CD4-positive, alpha-beta T cell treated with Interferon alpha-2 for 1 hour (primary cell): ENCODE measurements at regions not wholly inside any gene's neighbourhood (a gene's known extent, or its start where the extent isn't known, plus 50 kb on each side); places are given as distances from the start of the nearest gene placed in this dataset.

ENCODE experiments used
- DNase-seq, 2 donors: peaks; one replicate each; pipeline ENCODE4 v3.0.0-alpha.2; 2020 to 2022

DNA sequence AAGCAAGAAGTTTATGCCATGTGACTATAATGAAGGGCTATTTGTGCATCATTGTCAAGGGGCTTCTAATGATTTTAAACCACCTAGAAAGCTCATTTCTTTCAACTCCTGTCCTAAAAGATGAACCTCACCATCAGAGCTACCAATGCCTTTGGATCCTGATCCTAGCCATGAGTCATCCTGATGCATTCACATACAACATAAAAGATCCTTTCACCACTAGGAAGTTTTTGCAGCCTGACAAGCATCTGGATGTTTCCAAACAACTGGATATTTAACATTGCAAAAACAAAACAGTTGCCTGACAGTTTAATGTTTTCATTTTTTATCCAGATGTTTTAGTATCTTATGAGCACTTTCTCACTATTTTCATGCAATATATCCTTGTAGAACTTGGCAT is 425.3 kb downstream of the MBD2 start:
- DNase-seq, result no peak

- no peak for DNase-seq
Measured at GRCh38 chr18:53798516-53798915, 426.0 kb downstream of the MBD2 start.

DNA sequence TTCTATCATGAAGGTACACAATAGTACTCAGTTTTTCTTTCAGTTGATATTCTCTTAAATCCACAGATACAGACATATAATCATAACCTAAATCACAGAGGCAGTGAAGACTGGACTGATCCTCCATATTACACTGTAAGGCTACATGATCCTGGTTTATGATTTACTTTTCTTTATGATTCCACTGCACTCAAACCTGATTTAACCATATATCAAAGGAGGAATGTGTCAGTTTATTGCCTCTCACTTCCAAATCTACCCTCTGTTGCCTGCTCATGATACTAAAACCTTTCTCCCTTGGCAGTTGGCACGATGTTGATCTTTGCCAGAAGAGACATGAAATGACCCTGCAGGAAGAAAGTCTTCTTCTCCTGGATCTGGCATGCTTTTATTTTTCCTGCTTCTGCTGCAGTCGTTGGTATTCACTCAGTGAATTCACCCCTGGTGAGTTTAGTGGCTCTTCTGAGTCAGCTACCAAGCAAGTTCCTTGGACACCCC is 426.4 kb downstream of the MBD2 start:
- DNase-seq, result no peak

GRCh38 chr18:53796040-53796729 is 428.3 kb downstream of the MBD2 start:
- DNase-seq, result no peak

DNA sequence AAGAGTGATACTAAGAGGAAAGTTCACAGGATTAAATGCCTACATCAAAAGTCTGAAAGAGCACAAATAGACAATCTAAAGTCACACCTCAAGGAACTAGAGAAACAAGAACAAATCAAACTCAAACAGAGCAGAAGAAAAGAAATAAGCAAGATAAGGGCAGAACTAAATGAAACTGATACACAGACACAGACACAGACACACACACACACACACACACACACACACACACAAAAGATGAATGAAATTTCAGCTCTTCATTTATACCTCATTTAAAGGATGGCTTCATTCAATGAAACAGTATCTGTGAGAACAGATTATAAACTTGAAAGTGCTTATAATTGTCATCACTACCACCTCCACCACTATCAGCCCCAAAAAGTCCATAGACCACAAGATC is 428.9 kb downstream of the MBD2 start:
- no peak for DNase-seq

DNA sequence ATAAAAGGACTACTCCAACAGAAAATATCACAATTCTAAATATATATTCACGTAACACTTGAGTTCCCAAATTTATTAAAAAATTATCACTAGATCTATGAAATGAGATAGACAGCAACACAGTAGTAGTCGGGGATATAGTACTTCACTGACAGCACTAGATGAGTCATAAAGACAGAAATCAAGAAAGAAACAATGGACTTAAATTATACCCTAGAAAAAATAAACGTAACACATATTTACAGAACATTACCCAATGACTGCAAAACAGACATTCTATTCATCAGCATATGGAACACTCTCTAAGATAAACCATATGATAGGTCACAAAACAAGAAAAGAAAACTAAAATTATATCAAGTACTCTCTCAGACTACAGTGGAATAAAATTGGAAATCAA is 429.4 kb downstream of the MBD2 start:
- no peak for DNase-seq

DNA sequence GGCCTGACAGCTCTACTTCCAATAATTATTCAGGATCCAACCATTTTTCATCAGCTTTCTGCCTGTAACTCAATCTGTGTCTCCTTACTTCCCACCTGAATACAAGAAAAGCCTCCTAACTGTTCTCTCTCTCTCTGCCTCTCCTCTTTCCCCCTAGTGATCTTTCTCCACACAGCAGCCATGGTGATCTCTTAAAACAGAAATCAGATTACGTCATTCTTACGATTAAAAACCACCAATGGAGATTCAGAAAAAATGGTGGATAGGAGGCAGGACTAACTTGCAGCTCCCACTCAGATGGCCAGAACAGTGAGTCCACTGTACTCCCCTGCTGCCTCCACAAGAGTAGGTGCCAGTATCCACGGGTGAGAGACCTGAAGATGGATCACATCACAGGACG is 431.7 kb downstream of the MBD2 start:
- no peak for DNase-seq

- no peak for DNase-seq
Measured at GRCh38 chr18:53790786-53791185, 433.7 kb downstream of the MBD2 start.

DNA sequence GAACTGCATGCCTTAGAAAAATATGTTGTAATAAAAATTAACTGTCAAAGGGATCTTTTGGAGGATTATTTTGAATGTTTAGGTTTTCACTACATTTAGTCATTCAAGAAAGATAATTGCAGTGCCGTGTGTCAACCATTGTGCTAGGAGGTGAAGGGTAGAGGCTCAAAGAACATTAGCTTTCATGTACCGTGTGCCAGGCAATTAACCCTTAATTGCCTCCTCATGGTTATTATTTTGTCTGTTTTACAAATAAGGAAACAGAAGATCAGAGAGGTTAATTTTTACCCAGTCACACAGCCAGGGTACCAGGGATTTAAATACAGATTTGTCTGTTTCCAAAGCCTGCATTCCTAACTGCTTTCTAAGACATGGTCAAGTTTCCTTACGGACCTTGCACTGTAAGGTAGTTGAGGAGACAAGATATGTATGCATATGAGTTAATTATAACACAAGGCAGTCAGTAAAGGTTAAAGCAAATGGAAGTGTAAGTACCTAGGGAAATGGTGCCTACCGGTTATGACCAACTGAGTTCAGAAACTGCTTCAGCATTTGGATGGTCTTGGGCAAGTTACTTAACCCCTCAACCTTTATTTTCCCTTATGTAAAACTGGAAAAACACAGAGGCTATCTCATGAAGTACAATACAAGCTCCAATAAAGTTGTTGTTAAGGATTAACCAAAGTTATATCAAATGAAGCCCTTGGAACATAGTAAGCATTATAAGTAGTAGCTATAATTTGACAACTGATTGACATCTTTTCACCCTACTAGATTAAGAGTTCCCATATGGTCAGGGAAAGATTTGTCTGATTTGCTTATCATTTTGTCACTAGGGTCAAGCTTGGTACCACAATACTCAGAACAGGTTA is 434.9 kb downstream of the MBD2 start:
- DNase-seq, result no peak

DNA sequence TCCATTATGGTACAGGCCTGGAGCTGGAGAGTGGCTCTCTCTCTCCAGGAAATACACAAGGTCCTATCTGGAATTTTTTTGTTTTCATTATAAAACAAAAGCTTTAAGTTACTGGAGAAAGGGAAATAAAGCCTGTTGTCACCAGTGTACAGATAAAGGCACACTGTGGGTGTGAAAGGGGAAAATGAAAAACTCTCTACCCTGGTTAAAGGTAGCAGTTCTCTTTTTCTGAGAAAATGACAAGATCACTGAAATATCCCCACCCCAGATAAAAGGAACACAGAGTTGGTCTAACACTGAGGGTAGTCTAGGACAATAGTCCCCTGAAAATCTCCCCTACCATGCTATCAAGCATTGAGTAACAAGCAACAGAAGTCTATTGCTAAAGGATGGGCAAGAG is 438.7 kb downstream of the MBD2 start:
- no peak for DNase-seq

DNA sequence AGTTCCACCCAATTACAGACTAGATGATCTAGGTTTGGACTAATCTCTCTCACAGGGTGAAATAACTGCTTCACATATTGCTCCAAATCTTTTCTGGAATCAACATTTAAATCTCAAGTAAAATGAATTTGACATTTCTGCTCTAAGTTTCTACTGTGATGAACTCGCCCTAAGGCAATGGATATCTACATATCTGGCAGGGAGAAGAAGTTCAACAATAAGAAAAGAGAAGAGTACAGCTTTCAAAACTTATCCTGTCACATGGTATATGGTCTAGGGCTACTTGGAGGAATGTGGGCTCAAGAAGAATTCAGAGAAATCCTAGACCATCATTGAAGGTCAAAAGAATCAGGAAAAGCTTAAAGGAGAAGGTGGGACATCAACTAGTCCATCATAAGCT is 440.2 kb downstream of the MBD2 start:
- DNase-seq, result no peak

DNA sequence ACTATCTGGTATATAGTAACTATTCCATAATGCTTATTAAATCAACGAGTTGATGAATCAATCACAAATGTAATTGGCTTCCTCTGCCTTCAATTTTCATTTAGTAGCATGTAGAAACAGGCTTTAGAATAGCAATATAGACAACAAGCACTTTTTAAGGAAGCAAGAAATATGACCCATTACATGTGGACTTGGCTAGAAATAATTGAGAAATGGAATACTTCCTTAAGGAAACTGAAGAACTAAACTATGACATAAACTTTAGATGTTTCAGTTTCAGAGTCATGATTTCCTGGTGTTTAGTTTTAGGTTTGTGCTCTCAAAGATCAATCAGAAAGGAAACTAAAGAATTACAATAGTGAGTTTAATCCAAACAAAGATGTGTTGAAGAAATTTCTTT is 443.8 kb downstream of the MBD2 start:
- DNase-seq, result no peak

DNA sequence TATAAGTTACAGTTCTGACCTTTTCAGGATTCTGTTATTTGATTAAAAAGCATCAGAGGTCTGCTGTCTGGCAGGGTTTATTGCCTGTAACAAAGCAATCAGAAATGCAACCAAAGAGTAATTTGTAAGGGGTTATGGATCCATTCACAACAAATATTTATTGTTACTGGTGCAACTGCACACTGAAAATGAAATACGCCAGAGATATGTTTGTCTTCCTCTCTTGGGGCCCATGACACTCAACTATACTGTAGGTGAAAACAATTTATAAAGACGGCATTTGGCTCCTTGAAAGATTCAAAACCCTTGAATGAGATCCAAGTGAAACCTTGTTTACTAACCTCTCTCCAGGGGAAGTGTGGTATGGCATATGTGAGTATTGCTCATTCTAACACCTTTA is 452.2 kb downstream of the MBD2 start:
- DNase-seq, result no peak

- DNase-seq, result no peak
Measured at GRCh38 chr18:53771664-53772063, 452.8 kb downstream of the MBD2 start.

DNA sequence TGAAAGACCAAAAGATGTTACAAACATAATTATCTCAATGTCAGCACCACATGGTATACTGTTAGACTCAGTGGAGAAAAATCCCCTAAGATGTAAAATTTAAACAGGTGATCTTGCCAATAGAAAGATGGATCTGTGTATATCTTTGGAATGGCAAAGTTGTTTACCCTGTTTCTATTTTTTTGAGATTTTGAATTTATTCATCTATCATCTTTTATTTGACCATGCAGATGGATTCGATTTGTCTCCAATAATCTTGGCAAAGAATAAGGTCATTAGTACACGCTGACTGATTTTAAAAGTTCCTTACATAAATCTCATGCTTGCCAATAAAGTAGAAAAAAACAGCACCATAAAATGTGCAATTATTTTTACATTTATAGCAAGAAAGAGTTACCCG is 459.3 kb downstream of the MBD2 start:
- DNase-seq, result no peak

GRCh38 chr18:53764086-53764485 is 460.4 kb downstream of the MBD2 start:
- DNase-seq, result no peak

DNA sequence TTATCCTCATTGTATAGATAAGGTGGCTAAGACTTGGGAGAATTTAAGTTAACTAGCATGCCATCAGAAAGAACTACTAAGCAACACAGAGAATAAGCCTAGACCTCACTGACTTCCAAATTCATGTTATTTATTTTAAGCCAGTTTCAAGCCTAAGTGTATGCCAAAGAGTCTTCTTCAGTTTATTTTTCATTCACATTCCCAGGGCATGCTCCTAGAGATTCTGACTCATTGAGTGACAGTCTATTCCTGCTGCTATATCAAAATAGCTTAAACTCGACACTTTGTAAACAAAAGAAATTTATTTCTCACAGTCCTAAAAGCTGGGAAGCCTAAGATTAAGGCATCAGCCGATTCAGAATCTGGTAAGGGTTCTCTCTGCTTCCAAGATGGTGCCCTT is 467.1 kb downstream of the MBD2 start:
- no peak for DNase-seq

- DNase-seq, result no peak
Measured at GRCh38 chr18:53756610-53756972, 467.9 kb downstream of the MBD2 start.

GRCh38 chr18:53755914-53756609 is 468.4 kb downstream of the MBD2 start:
- DNase-seq, result no peak

DNA sequence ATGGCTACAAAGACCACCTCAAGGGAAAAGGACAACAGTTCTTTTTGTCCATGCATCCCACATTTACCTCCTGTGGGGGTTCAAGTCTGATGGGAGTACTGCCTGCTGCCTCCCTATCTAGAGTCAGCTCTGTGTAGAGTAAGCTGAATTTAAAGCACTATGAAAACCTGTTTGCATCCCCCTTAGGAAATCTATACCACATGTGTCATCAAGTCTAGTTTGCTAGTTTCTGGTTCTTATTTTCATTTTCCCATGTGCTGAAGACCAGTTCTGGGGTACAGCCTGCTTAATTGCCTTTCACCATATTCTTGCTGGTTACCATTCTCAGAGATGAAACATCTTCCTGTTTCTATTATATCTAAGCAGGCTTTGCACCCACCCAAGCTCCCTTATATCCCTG is 470.3 kb downstream of the MBD2 start:
- DNase-seq, result no peak

DNA sequence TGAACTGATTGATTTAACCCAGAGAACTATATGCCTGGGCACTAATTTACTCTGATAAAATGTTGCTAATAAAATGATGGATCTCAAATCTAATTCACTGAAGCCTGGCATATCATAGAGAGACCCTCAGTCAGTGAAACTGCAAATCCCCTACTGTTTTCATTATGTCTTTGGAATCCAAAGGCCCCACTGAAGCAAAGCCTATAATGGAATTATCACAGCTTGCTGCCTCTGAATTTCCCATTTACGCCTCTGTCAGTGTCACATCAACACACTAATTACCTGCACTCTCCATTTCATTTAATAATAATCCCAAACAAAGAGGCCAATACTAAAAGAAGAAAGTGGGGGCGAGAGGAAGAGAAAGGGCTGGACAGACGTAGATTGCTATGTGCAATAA is 470.9 kb downstream of the MBD2 start:
- no peak for DNase-seq

DNA sequence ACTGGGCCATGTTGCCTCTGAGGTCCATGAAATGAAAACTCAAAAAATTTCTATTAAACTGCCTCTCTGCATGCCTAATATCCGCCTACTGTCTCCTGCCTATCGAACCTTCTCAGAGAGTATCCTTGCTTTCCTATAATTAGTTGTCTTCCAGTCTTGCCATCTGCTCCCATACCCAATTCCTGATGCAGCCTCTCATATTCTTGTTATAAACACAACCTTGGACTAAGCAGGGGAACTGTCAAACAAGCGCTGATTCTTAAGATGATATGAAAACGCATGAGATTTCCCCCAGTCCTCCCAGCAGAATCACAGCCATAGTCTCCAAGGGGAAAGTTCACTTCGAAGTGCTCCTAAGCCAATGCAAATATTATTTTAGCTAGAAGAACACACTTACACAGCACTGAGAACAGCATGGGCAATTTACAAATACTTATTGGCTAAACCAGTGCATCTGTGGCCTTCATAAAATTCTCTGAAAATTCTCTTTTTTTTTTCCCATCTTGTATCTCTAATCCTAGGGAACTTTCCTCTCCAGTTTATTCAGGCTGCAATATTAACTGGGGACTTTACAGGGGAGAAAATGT is 471.6 kb downstream of the MBD2 start:
- DNase-seq, result no peak

GRCh38 chr18:53749766-53750165 is 474.7 kb downstream of the MBD2 start:
- DNase-seq, result no peak
